ENCODE measurements at regions not wholly inside any gene's neighbourhood (a gene's known extent, or its start where the extent isn't known, plus 50 kb on each side); places are given as distances from the start of the nearest gene placed in this dataset.

- Histone ChIP-seq H3K9me3 (ENCODE audit: insufficient read depth, low read length) (no peaks in the 10 kb centered on the region), H3K36me3 (ENCODE audit: low read length) (no peaks in the 10 kb centered on the region), H3K27me3 (ENCODE audit: low read length) (no peaks in the 10 kb centered on the region), H3K79me2 (ENCODE audit: insufficient read depth, low read length) (no peaks in the 10 kb centered on the region), H3K9me2 (replicated peaks; ENCODE audit: insufficient read depth, low read length) (no peaks in the 10 kb centered on the region), H3F3A (ENCODE audit: insufficient read depth) (no peaks in the 10 kb centered on the region), H3K9ac (ENCODE audit: low read length) (no peak overlapping the region), H2AFZ (ENCODE audit: low read depth, low read length, severe bottlenecking) (no peak overlapping the region), H3K27ac (ENCODE audit: low read depth, low read length) (no peak overlapping the region), H3K4me3 (ENCODE audit: insufficient read depth, low read length, poor library complexity, severe bottlenecking) (no peak overlapping the region), H4K20me1 (ENCODE audit: low read depth, low read length) (no peaks in the 10 kb centered on the region), H3K4me2 (ENCODE audit: low read depth, low read length, poor library complexity, severe bottlenecking) (no peak overlapping the region)
- no peak for TF ChIP-seq CTCF (IDR thresholded peaks at IDR 0.05; ENCODE audit: insufficient read depth, low read length, poor library complexity, severe bottlenecking)
- no peak for TF ChIP-seq EZH2phosphoT487 (conservative IDR thresholded peaks at IDR 0.05; ENCODE audit: low read length)
Measured at GRCh38 chr4:156607478-156607857, 364.1 kb downstream of the PDGFC start.

- Histone ChIP-seq H3F3A (ENCODE audit: insufficient read depth) (no peaks in the 10 kb centered on the region), H3K79me2 (ENCODE audit: insufficient read depth, low read length) (no peaks in the 10 kb centered on the region), H2AFZ (ENCODE audit: low read depth, low read length, severe bottlenecking) (no peak overlapping the region), H3K27ac (ENCODE audit: low read depth, low read length) (no peak overlapping the region), H3K9me3 (ENCODE audit: insufficient read depth, low read length) (no peaks in the 10 kb centered on the region), H3K4me2 (ENCODE audit: low read depth, low read length, poor library complexity, severe bottlenecking) (no peak overlapping the region), H3K27me3 (ENCODE audit: low read length) (no peaks in the 10 kb centered on the region), H3K36me3 (ENCODE audit: low read length) (no peaks in the 10 kb centered on the region), H3K9ac (ENCODE audit: low read length) (no peak overlapping the region), H3K4me3 (ENCODE audit: insufficient read depth, low read length, poor library complexity, severe bottlenecking) (no peak overlapping the region), H3K9me2 (replicated peaks; ENCODE audit: insufficient read depth, low read length) (no peaks in the 10 kb centered on the region), H4K20me1 (ENCODE audit: low read depth, low read length) (no peaks in the 10 kb centered on the region)
- TF ChIP-seq EZH2phosphoT487 (conservative IDR thresholded peaks at IDR 0.05; ENCODE audit: low read length) (no peak), CTCF (IDR thresholded peaks at IDR 0.05; ENCODE audit: insufficient read depth, low read length, poor library complexity, severe bottlenecking) (no peak)
Measured at GRCh38 chr4:156606554-156607477, 364.8 kb downstream of the PDGFC start.

- no peaks in the 10 kb centered on the region for H3K36me3 ChIP-seq (ENCODE audit: low read length)
- no peak overlapping the region for H3K4me3 ChIP-seq (ENCODE audit: insufficient read depth, low read length, poor library complexity, severe bottlenecking)
- no peaks in the 10 kb centered on the region for H3K27me3 ChIP-seq (ENCODE audit: low read length)
- no peaks in the 10 kb centered on the region for H3K9me2 ChIP-seq (replicated peaks; ENCODE audit: insufficient read depth, low read length)
- H2AFZ ChIP-seq (ENCODE audit: low read depth, low read length, severe bottlenecking): no peak overlapping the region
- no peak overlapping the region for H3K9ac ChIP-seq (ENCODE audit: low read length)
- H3F3A ChIP-seq (ENCODE audit: insufficient read depth): no peaks in the 10 kb centered on the region
- no peak for TF ChIP-seq CTCF (IDR thresholded peaks at IDR 0.05; ENCODE audit: insufficient read depth, low read length, poor library complexity, severe bottlenecking)
- TF ChIP-seq EZH2phosphoT487 (conservative IDR thresholded peaks at IDR 0.05; ENCODE audit: low read length): no peak
- H4K20me1 ChIP-seq (ENCODE audit: low read depth, low read length): no peaks in the 10 kb centered on the region
- no peaks in the 10 kb centered on the region for H3K9me3 ChIP-seq (ENCODE audit: insufficient read depth, low read length)
- no peaks in the 10 kb centered on the region for H3K79me2 ChIP-seq (ENCODE audit: insufficient read depth, low read length)
- H3K4me2 ChIP-seq (ENCODE audit: low read depth, low read length, poor library complexity, severe bottlenecking): no peak overlapping the region
- no peak overlapping the region for H3K27ac ChIP-seq (ENCODE audit: low read depth, low read length)
Measured at GRCh38 chr4:156598138-156598681, 373.4 kb downstream of the PDGFC start.
